ENCODE measurements at regions not wholly inside any gene's neighbourhood (a gene's known extent, or its start where the extent isn't known, plus 50 kb on each side); places are given as distances from the start of the nearest gene placed in this dataset.

- Histone ChIP-seq H3K36me3 (ENCODE audit: control insufficient read depth in 2 of 2, insufficient read depth in 2 of 2, low read length in 1 of 2) (no peaks in the 10 kb centered on the region), H3K9me3 (ENCODE audit: control insufficient read depth in 2 of 2, insufficient read depth in 1 of 2, low read depth in 1 of 2, low read length in 1 of 2) (peaks cover 0 to 3% of the 10 kb centered on the region in 2 donors), H3K27ac (ENCODE audit: low read depth in 2 of 2, low read length in 1 of 2) (no peak overlapping the region), H3K4me3 (ENCODE audit: low read depth in 1 of 2, low read length in 2 of 2) (no peak overlapping the region), H3K27me3 (ENCODE audit: control insufficient read depth in 1 of 2, insufficient read depth in 2 of 2, low read length in 2 of 2) (no peaks in the 10 kb centered on the region), H3K4me1 (ENCODE audit: control insufficient read depth in 2 of 2, insufficient read depth in 2 of 2, low read length in 1 of 2) (peaks cover 0 to 2% of the 10 kb centered on the region in 2 donors)
- WGBS, 2 donors = 94 to 96% methylated on average over 9 of the region's 9 CpGs
Measured at GRCh38 chr9:90019626-90020025, 414.8 kb downstream of the GADD45G start.

- no peaks in the 10 kb centered on the region for H3K27me3 ChIP-seq (ENCODE audit: control insufficient read depth in 1 of 2, insufficient read depth in 2 of 2, low read length in 2 of 2)
- H3K4me1 ChIP-seq (ENCODE audit: control insufficient read depth in 2 of 2, insufficient read depth in 2 of 2, low read length in 1 of 2) = peaks cover under 1 to 5% of the 10 kb centered on the region in 2 donors
- H3K36me3 ChIP-seq (ENCODE audit: control insufficient read depth in 2 of 2, insufficient read depth in 2 of 2, low read length in 1 of 2) = no peaks in the 10 kb centered on the region
- WGBS, 2 donors = 32 to 36% methylated on average over 7 of the region's 7 CpGs
- peaks cover 0 to 3% of the 10 kb centered on the region in 2 donors for H3K9me3 ChIP-seq (ENCODE audit: control insufficient read depth in 2 of 2, insufficient read depth in 1 of 2, low read depth in 1 of 2, low read length in 1 of 2)
- H3K4me3 ChIP-seq (ENCODE audit: low read depth in 1 of 2, low read length in 2 of 2) = no peak overlapping the region
- no peak overlapping the region for H3K27ac ChIP-seq (ENCODE audit: low read depth in 2 of 2, low read length in 1 of 2)
Measured at GRCh38 chr9:90020276-90020871, 415.6 kb downstream of the GADD45G start.

GRCh38 chr9:90021216-90021906, 416.5 kb downstream of the GADD45G start:
- Histone ChIP-seq H3K27ac (ENCODE audit: low read depth in 2 of 2, low read length in 1 of 2) (no peak overlapping the region), H3K4me1 (ENCODE audit: control insufficient read depth in 2 of 2, insufficient read depth in 2 of 2, low read length in 1 of 2) (peaks cover 2 to 4% of the 10 kb centered on the region in 2 donors), H3K4me3 (ENCODE audit: low read depth in 1 of 2, low read length in 2 of 2) (no peak overlapping the region), H3K27me3 (ENCODE audit: control insufficient read depth in 1 of 2, insufficient read depth in 2 of 2, low read length in 2 of 2) (no peaks in the 10 kb centered on the region), H3K36me3 (ENCODE audit: control insufficient read depth in 2 of 2, insufficient read depth in 2 of 2, low read length in 1 of 2) (no peaks in the 10 kb centered on the region), H3K9me3 (ENCODE audit: control insufficient read depth in 2 of 2, insufficient read depth in 1 of 2, low read depth in 1 of 2, low read length in 1 of 2) (peaks cover 0 to 3% of the 10 kb centered on the region in 2 donors)
- whole genome bisulfite sequencing, 2 donors = 90 to 91% methylated on average over 14 of the region's 14 CpGs

GRCh38 chr9:90022474-90022873, 417.7 kb downstream of the GADD45G start:
- Histone ChIP-seq H3K27ac (ENCODE audit: low read depth in 2 of 2, low read length in 1 of 2) (no peak overlapping the region), H3K9me3 (ENCODE audit: control insufficient read depth in 2 of 2, insufficient read depth in 1 of 2, low read depth in 1 of 2, low read length in 1 of 2) (peaks cover 0 to 3% of the 10 kb centered on the region in 2 donors), H3K4me1 (ENCODE audit: control insufficient read depth in 2 of 2, insufficient read depth in 2 of 2, low read length in 1 of 2) (peaks cover 2 to 3% of the 10 kb centered on the region in 2 donors), H3K36me3 (ENCODE audit: control insufficient read depth in 2 of 2, insufficient read depth in 2 of 2, low read length in 1 of 2) (no peaks in the 10 kb centered on the region), H3K4me3 (ENCODE audit: low read depth in 1 of 2, low read length in 2 of 2) (no peak overlapping the region), H3K27me3 (ENCODE audit: control insufficient read depth in 1 of 2, insufficient read depth in 2 of 2, low read length in 2 of 2) (no peaks in the 10 kb centered on the region)
- WGBS, 2 donors = 92% methylated on average over 3 of the region's 3 CpGs

GRCh38 chr9:90023861-90024260, 419.0 kb downstream of the GADD45G start:
- peaks cover 0 to 3% of the 10 kb centered on the region in 2 donors for H3K9me3 ChIP-seq (ENCODE audit: control insufficient read depth in 2 of 2, insufficient read depth in 1 of 2, low read depth in 1 of 2, low read length in 1 of 2)
- 60 to 64% methylated on average over 5 of the region's 5 CpGs for WGBS, 2 donors
- no peak overlapping the region for H3K4me3 ChIP-seq (ENCODE audit: low read depth in 1 of 2, low read length in 2 of 2)
- H3K27me3 ChIP-seq (ENCODE audit: control insufficient read depth in 1 of 2, insufficient read depth in 2 of 2, low read length in 2 of 2) = no peaks in the 10 kb centered on the region
- H3K36me3 ChIP-seq (ENCODE audit: control insufficient read depth in 2 of 2, insufficient read depth in 2 of 2, low read length in 1 of 2) = no peaks in the 10 kb centered on the region
- H3K27ac ChIP-seq (ENCODE audit: low read depth in 2 of 2, low read length in 1 of 2) = no peak overlapping the region
- H3K4me1 ChIP-seq (ENCODE audit: control insufficient read depth in 2 of 2, insufficient read depth in 2 of 2, low read length in 1 of 2) = peaks cover 2 to 3% of the 10 kb centered on the region in 2 donors

GRCh38 chr9:90024409-90024808, 419.6 kb downstream of the GADD45G start:
- no peaks in the 10 kb centered on the region for H3K27me3 ChIP-seq (ENCODE audit: control insufficient read depth in 1 of 2, insufficient read depth in 2 of 2, low read length in 2 of 2)
- no peak overlapping the region for H3K4me3 ChIP-seq (ENCODE audit: low read depth in 1 of 2, low read length in 2 of 2)
- no peak overlapping the region for H3K27ac ChIP-seq (ENCODE audit: low read depth in 2 of 2, low read length in 1 of 2)
- peaks cover 2 to 3% of the 10 kb centered on the region in 2 donors for H3K4me1 ChIP-seq (ENCODE audit: control insufficient read depth in 2 of 2, insufficient read depth in 2 of 2, low read length in 1 of 2)
- WGBS, 2 donors = 66 to 73% methylated on average over 3 of the region's 3 CpGs
- no peaks in the 10 kb centered on the region for H3K36me3 ChIP-seq (ENCODE audit: control insufficient read depth in 2 of 2, insufficient read depth in 2 of 2, low read length in 1 of 2)
- H3K9me3 ChIP-seq (ENCODE audit: control insufficient read depth in 2 of 2, insufficient read depth in 1 of 2, low read depth in 1 of 2, low read length in 1 of 2) = peaks cover 0 to 3% of the 10 kb centered on the region in 2 donors

- no peaks in the 10 kb centered on the region for H3K36me3 ChIP-seq (ENCODE audit: control insufficient read depth in 2 of 2, insufficient read depth in 2 of 2, low read length in 1 of 2)
- H3K4me3 ChIP-seq (ENCODE audit: low read depth in 1 of 2, low read length in 2 of 2) = no peak overlapping the region
- H3K27ac ChIP-seq (ENCODE audit: low read depth in 2 of 2, low read length in 1 of 2) = no peak overlapping the region
- peaks cover 0 to 3% of the 10 kb centered on the region in 2 donors for H3K9me3 ChIP-seq (ENCODE audit: control insufficient read depth in 2 of 2, insufficient read depth in 1 of 2, low read depth in 1 of 2, low read length in 1 of 2)
- H3K27me3 ChIP-seq (ENCODE audit: control insufficient read depth in 1 of 2, insufficient read depth in 2 of 2, low read length in 2 of 2) = no peaks in the 10 kb centered on the region
- H3K4me1 ChIP-seq (ENCODE audit: control insufficient read depth in 2 of 2, insufficient read depth in 2 of 2, low read length in 1 of 2) = peaks cover 2 to 3% of the 10 kb centered on the region in 2 donors
- WGBS, 2 donors = 88 to 90% methylated on average over 9 of the region's 9 CpGs
Measured at GRCh38 chr9:90024823-90025222, 420.0 kb downstream of the GADD45G start.

GRCh38 chr9:90025816-90026215, 421.0 kb downstream of the GADD45G start:
- H3K27ac ChIP-seq (ENCODE audit: low read depth in 2 of 2, low read length in 1 of 2) = no peak overlapping the region
- WGBS, 2 donors = 37 to 38% methylated on average over 3 of the region's 3 CpGs
- H3K4me3 ChIP-seq (ENCODE audit: low read depth in 1 of 2, low read length in 2 of 2) = no peak overlapping the region
- no peaks in the 10 kb centered on the region for H3K27me3 ChIP-seq (ENCODE audit: control insufficient read depth in 1 of 2, insufficient read depth in 2 of 2, low read length in 2 of 2)
- H3K9me3 ChIP-seq (ENCODE audit: control insufficient read depth in 2 of 2, insufficient read depth in 1 of 2, low read depth in 1 of 2, low read length in 1 of 2) = peaks cover 0 to 3% of the 10 kb centered on the region in 2 donors
- peaks cover 2 to 3% of the 10 kb centered on the region in 2 donors for H3K4me1 ChIP-seq (ENCODE audit: control insufficient read depth in 2 of 2, insufficient read depth in 2 of 2, low read length in 1 of 2)
- no peaks in the 10 kb centered on the region for H3K36me3 ChIP-seq (ENCODE audit: control insufficient read depth in 2 of 2, insufficient read depth in 2 of 2, low read length in 1 of 2)

- Histone ChIP-seq H3K4me3 (ENCODE audit: low read depth in 1 of 2, low read length in 2 of 2) (no peak overlapping the region), H3K27ac (ENCODE audit: low read depth in 2 of 2, low read length in 1 of 2) (no peak overlapping the region), H3K4me1 (ENCODE audit: control insufficient read depth in 2 of 2, insufficient read depth in 2 of 2, low read length in 1 of 2) (peaks cover 2 to 3% of the 10 kb centered on the region in 2 donors), H3K27me3 (ENCODE audit: control insufficient read depth in 1 of 2, insufficient read depth in 2 of 2, low read length in 2 of 2) (no peaks in the 10 kb centered on the region), H3K36me3 (ENCODE audit: control insufficient read depth in 2 of 2, insufficient read depth in 2 of 2, low read length in 1 of 2) (no peaks in the 10 kb centered on the region), H3K9me3 (ENCODE audit: control insufficient read depth in 2 of 2, insufficient read depth in 1 of 2, low read depth in 1 of 2, low read length in 1 of 2) (peaks cover 0 to 2% of the 10 kb centered on the region in 2 donors)
- 85 to 98% methylated on average over 1 of the region's 1 CpG for WGBS, 2 donors
Measured at GRCh38 chr9:90027296-90027790, 422.5 kb downstream of the GADD45G start.
